IMR-90 (cell line): ENCODE measurements at regions not wholly inside any gene's neighbourhood (a gene's known extent, or its start where the extent isn't known, plus 50 kb on each side); places are given as distances from the start of the nearest gene placed in this dataset.

Experiments used
- ATAC-seq: fragments of 200-7000 bp; cut with Tn5 transposase; 2 replicates; pipeline ENCODE4 v1.9.1; 2020; ENCODE audit warnings: low read depth, mild to moderate bottlenecking, moderate library complexity
- BruUV-seq: library from RNA; stranded (reverse); fragments of 400-500 nt; replicated peaks from 2 replicates; lab custom pipeline; 2021; lab: Mats Ljungman, UMichigan
- CTCF ChIA-PET: fragments of 300-600 bp; formaldehyde crosslinking; extraction: SDS; loops from one replicate; lab custom pipeline; 2021; ENCODE audit warnings: antibody characterized with exemption; lab: Yijun Ruan, JAX
- POLR2A ChIA-PET: fragments of 300-600 bp; sonication (Branson Sonifier 250); formaldehyde crosslinking; loops from one replicate; lab custom pipeline; 2022; ENCODE audit warnings: antibody characterized with exemption; ENCODE audit not compliant: unreplicated experiment; lab: Charles Lee
- DNase-seq: peaks from one replicate; pipeline ENCODE4 v3.0.0; 2013
- H2AFZ ChIP-seq: replicated peaks from 2 replicates; pipeline ENCODE3; 2013; ENCODE audit warnings: low read length, mild to moderate bottlenecking; ENCODE audit not compliant: poor library complexity
- H2AK5ac ChIP-seq: 2 replicates; pipeline ENCODE4 v1.6.1; 2013; ENCODE audit warnings: low read depth, low read length, inconsistent platforms
- H2AK9ac ChIP-seq: replicated peaks from 2 replicates; pipeline ENCODE3; 2013; ENCODE audit warnings: mild to moderate bottlenecking, low read depth, low read length, moderate library complexity; ENCODE audit not compliant: poor library complexity
- H2BK120ac ChIP-seq: 2 replicates; pipeline ENCODE4 v1.6.1; 2013; ENCODE audit warnings: low read depth, low read length, inconsistent platforms
- H2BK15ac ChIP-seq: 3 replicates; pipeline ENCODE4 v1.6.1; 2013; ENCODE audit warnings: low read depth, low read length, inconsistent platforms
- H2BK20ac ChIP-seq: 2 replicates; pipeline ENCODE4 v1.6.1; 2013; ENCODE audit warnings: low read depth, mild to moderate bottlenecking, inconsistent platforms, low read length, moderate library complexity
- H2BK5ac ChIP-seq: 2 replicates; pipeline ENCODE4 v1.6.1; 2013; ENCODE audit warnings: mild to moderate bottlenecking, low read depth, low read length, inconsistent platforms; ENCODE audit not compliant: poor library complexity, severe bottlenecking
- H3K14ac ChIP-seq: replicated peaks from 2 replicates; pipeline ENCODE4 v1.6.1; 2013; ENCODE audit warnings: low read depth, low read length, inconsistent platforms
- H3K18ac ChIP-seq: 2 replicates; pipeline ENCODE4 v1.6.1; 2013; ENCODE audit warnings: low read depth, low read length, control low read depth
- H3K23ac ChIP-seq: 2 replicates; pipeline ENCODE4 v1.6.1; 2013; ENCODE audit warnings: low read depth, low read length, inconsistent platforms
- H3K27ac ChIP-seq: 2 replicates; pipeline ENCODE4 v1.5.1; 2013; ENCODE audit warnings: mild to moderate bottlenecking, control low read depth, low read length; ENCODE audit not compliant: insufficient read depth
- H3K27me3 ChIP-seq: 2 replicates; pipeline ENCODE4 v1.6.1; 2013; ENCODE audit warnings: low read length; ENCODE audit not compliant: control insufficient read depth, insufficient read depth
- H3K36me3 ChIP-seq: 2 replicates; pipeline ENCODE4 v1.6.1; 2013; ENCODE audit warnings: low read length, mixed read lengths; ENCODE audit not compliant: control insufficient read depth, insufficient read depth
- H3K4ac ChIP-seq: 2 replicates; pipeline ENCODE4 v1.6.1; 2013; ENCODE audit warnings: low read depth, low read length, inconsistent platforms
- H3K4me1 ChIP-seq: 2 replicates; pipeline ENCODE4 v1.6.1; 2013; ENCODE audit warnings: low read length, mixed read lengths; ENCODE audit not compliant: control insufficient read depth, insufficient read depth
- H3K4me2 ChIP-seq: 2 replicates; pipeline ENCODE4 v1.6.1; 2013; ENCODE audit warnings: low read depth, mild to moderate bottlenecking, control low read depth, low read length, moderate library complexity
- H3K4me3 ChIP-seq: 2 replicates; pipeline ENCODE4 v1.5.1; 2013; ENCODE audit warnings: low read depth, mild to moderate bottlenecking, control low read depth, low read length, moderate library complexity; ENCODE audit not compliant: insufficient read depth
- H3K56ac ChIP-seq: 2 replicates; pipeline ENCODE4 v1.6.1; 2013; ENCODE audit warnings: low read length, inconsistent platforms; ENCODE audit not compliant: insufficient read depth; ENCODE audit errors: extremely low read depth
- H3K79me1 ChIP-seq, 2 experiments: 2 replicates each; pipeline ENCODE4 v1.6.1; 2013; ENCODE audit warnings: low read length in 2 of 2, inconsistent platforms in 1 of 2, low read depth in 1 of 2
- H3K9ac ChIP-seq: 2 replicates; pipeline ENCODE4 v1.6.1; 2013; ENCODE audit warnings: low read depth, low read length, control low read depth
- H3K9me1 ChIP-seq: 2 replicates; pipeline ENCODE4 v1.6.1; 2013; ENCODE audit warnings: low read length, inconsistent platforms; ENCODE audit not compliant: insufficient read depth
- H3K9me3 ChIP-seq: 2 replicates; pipeline ENCODE4 v1.6.1; 2013; ENCODE audit warnings: low read length; ENCODE audit not compliant: control insufficient read depth, insufficient read depth
- H4K20me1 ChIP-seq: 2 replicates; pipeline ENCODE4 v1.6.1; 2013; ENCODE audit warnings: low read length, inconsistent platforms; ENCODE audit not compliant: insufficient read depth
- H4K5ac ChIP-seq: 2 replicates; pipeline ENCODE4 v1.6.1; 2013; ENCODE audit warnings: mild to moderate bottlenecking, low read depth, low read length, control low read depth
- H4K8ac ChIP-seq, 2 experiments: 2 replicates each; pipeline ENCODE4 v1.6.1; 2013; ENCODE audit warnings: low read depth in 2 of 2, low read length in 2 of 2, control low read depth in 1 of 2, inconsistent platforms in 1 of 2
- H4K91ac ChIP-seq: 2 replicates; pipeline ENCODE4 v1.6.1; 2013; ENCODE audit warnings: low read depth, low read length, inconsistent platforms; ENCODE audit not compliant: insufficient read depth
- CHD1 ChIP-seq: IDR thresholded peaks from 2 replicates; pipeline ENCODE4 v1.6.1; 2012; ENCODE audit warnings: low read depth, low read length, improper control_type of control experiment
- FOS ChIP-seq: fragments of 150-350 bp; IDR thresholded peaks from 2 replicates; pipeline ENCODE4 v1.6.1; 2016; ENCODE audit warnings: low read depth, low read length
- MAFK ChIP-seq: IDR thresholded peaks from 2 replicates; pipeline ENCODE4 v1.6.1; 2012; ENCODE audit warnings: low read depth, low read length, improper control_type of control experiment
- RCOR1 ChIP-seq: IDR thresholded peaks from 2 replicates; pipeline ENCODE4 v1.6.1; 2012; ENCODE audit warnings: mild to moderate bottlenecking, low read length, improper control_type of control experiment; ENCODE audit not compliant: insufficient replicate concordance
- WGBS, 2 experiments: methylation state at CpG; one replicate each; pipeline versions ENCODE4 v1.1.5 to v1.1.7; 2013; ENCODE audit warnings: missing lambda C conversion rate in 2 of 2; ENCODE audit not compliant: insufficient read length in 1 of 2; ENCODE audit errors: extremely low coverage in 2 of 2; 5-methylcytosine and 5-hydroxymethylcytosine counted together
- dilution Hi-C: fragments of 300-500 bp; cut with HindIII; formaldehyde crosslinking; loops from one replicate; pipeline ENCODE4 v1.14.3; 2018; ENCODE audit warnings: low sequenced_read_pairs; ENCODE audit not compliant: unreplicated experiment
- in situ Hi-C: fragments of 300-500 bp; cut with MboI; formaldehyde crosslinking; loops from 3 replicates; pipeline ENCODE4 v1.14.3; 2019; ENCODE audit warnings: low sequenced_read_pairs, inconsistent platforms, mixed read lengths
- intact Hi-C: fragments of 100-400 bp; cut with micrococcal nuclease; formaldehyde crosslinking; loops from 2 replicates; pipeline ENCODE4 v1.10.0; 2022

DNA sequence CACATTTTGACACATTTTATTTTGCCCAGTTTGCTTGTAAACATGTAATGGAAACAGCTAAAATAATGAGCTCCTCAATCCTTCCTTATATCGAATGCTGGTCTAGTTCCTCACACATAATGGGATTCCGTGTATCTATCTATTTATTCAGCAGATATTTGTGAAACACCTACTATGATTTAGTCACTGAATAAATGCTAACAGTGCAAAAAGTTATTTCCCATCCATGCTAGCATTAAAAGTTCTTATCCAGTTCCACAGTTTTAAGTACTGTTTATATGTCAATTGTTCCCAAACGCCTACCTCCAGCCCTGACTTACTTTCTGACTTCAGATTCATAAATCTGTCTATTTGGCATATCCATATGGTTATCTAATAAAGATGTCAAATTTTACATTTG, 1788.7 kb upstream of the FLRT2 start:
- TF ChIP-seq RCOR1 (no peak), CHD1 (no peak), MAFK (peak; percentile 70), FOS (no peak)
- Histone ChIP-seq H3K27ac (no peak overlapping the region), H2BK5ac (no peak overlapping the region), H3K23ac (no peak overlapping the region), H2AK9ac (no peak overlapping the region), H3K36me3 (no peaks in the 10 kb centered on the region), H4K5ac (no peak overlapping the region), H3K4me1 (no peaks in the 10 kb centered on the region), H3K9me3 (no peaks in the 10 kb centered on the region), H2AFZ (no peak overlapping the region), H4K91ac (no peak overlapping the region), H2AK5ac (no peak overlapping the region), H3K18ac (no peak overlapping the region), H2BK120ac (no peak overlapping the region), H3K9ac (no peak overlapping the region), H3K4me2 (no peak overlapping the region), H3K9me1 (no peaks in the 10 kb centered on the region), H2BK15ac (no peak overlapping the region), H3K56ac (no peak overlapping the region), H3K4me3 (no peak overlapping the region), H3K79me1 (no peaks in the 10 kb centered on the region), H3K27me3 (no peaks in the 10 kb centered on the region), H4K8ac (no peak overlapping the region), H3K14ac (no peak overlapping the region), H2BK20ac (no peak overlapping the region), H4K20me1 (no peaks in the 10 kb centered on the region), H3K4ac (no peak overlapping the region)
- ChIA-PET CTCF (interaction anchor here (0.6 to 0.8 kb wide), 2 partner anchors 16 to 206 kb away, joined by 3 to 5 read pairs; no protein-coding TSS in a partner anchor), POLR2A (no interaction called here)
- ATAC-seq (no peak), DNase-seq (no peak)
- intact Hi-C loops, result no loop called here
- in situ Hi-C loops, result no loop called here
- dilution Hi-C loops, result no loop called here
- no TSS peak for BruUV-seq
- no CpG with 5 or more reads among the region's 3 CpGs for WGBS, 2 experiments
